ENCODE measurements at regions not wholly inside any gene's neighbourhood (a gene's known extent, or its start where the extent isn't known, plus 50 kb on each side); places are given as distances from the start of the nearest gene placed in this dataset.

GRCh38 chr17:63294776-63295175 lies 151.3 kb downstream of the CYB561 start:
- TF ChIP-seq EZH2 (IDR thresholded peaks at IDR 0.05) (no peak), POLR2AphosphoS5 (IDR thresholded peaks at IDR 0.05; ENCODE audit: borderline replicate concordance, low read depth, low read length) (no peak)
